Left cardiac atrium (tissue), 4 donors: ENCODE measurements at regions not wholly inside any gene's neighbourhood (a gene's known extent, or its start where the extent isn't known, plus 50 kb on each side); places are given as distances from the start of the nearest gene placed in this dataset.
"Not testable (repeated sequence)": the region's sequence is repeated elsewhere in the genome, so short reads cannot be mapped to it uniquely, and the experiment has no call there.

Source experiments
- ATAC-seq, 2 donors: fragments of 200-7000 bp; cut with Tn5 transposase; one replicate each; pipeline ENCODE4 v1.9.1; 2020; ENCODE audit warnings: mild to moderate bottlenecking in 2 of 2, moderate library complexity in 2 of 2
- DNase-seq: peaks from one replicate; pipeline ENCODE4 v3.0.0-alpha.2; 2020
- intact Hi-C, 2 donors: fragments of 100-400 bp; cut with DNase I; formaldehyde crosslinking; loops; one replicate each; pipeline versions ENCODE4 v1.14.1 to v1.15.1; 2022 to 2023
- donor health status: DM: no; HTN: yes; CAD: no.
- donor health status: DM: no; HTN: yes; CAD: no; lungs with severe emphysema.
- donor health status: DM: yes; HTN: yes; CAD: no.
- donor health status: Dilated cardiomyopathy.

DNA sequence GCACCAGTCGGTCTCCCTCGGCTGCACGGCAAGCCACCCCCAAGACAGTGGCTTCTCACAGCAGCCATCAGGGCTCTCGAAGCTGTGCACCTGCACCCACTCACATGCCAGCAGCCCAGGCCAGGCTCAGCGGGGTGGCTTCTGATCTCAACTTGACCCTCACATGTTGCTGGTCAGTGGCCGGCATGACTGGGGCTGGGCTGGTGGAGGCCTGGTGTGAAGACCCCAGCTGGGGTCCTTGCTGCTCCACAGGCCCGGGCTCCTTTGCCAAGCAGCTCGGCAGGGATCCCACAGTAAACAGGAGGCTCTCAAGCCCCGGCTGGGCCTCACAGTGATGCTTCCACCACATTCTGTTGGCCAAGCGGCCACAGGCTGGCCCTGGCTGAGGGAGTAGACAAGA is 128.2 kb downstream of the BRD1 start:
- DNase-seq = no peak
- no peak for ATAC-seq
- intact Hi-C loops = no loop called here

GRCh38 chr22:49698616-49699015 is 129.1 kb downstream of the BRD1 start:
- intact Hi-C loops, ATAC-seq, DNase-seq: not testable (repeated sequence)

- DNase-seq = no peak
- ATAC-seq = no peak
- intact Hi-C loops = no loop called here
Measured at GRCh38 chr22:49697047-49697446, 130.6 kb downstream of the BRD1 start.

GRCh38 chr22:49694462-49695260 is 133.0 kb downstream of the BRD1 start:
- intact Hi-C loops = no loop called here
- DNase-seq (no peak), ATAC-seq (no peak)

- ATAC-seq (no peak), DNase-seq (no peak)
- intact Hi-C loops = no loop called here
Measured at GRCh38 chr22:49693848-49694247, 133.8 kb downstream of the BRD1 start.

GRCh38 chr22:49693416-49693815 is 134.3 kb downstream of the BRD1 start:
- peak in 1 of 2 donors; percentile 29 for ATAC-seq
- no peak for DNase-seq
- intact Hi-C loops = no loop called here

DNA sequence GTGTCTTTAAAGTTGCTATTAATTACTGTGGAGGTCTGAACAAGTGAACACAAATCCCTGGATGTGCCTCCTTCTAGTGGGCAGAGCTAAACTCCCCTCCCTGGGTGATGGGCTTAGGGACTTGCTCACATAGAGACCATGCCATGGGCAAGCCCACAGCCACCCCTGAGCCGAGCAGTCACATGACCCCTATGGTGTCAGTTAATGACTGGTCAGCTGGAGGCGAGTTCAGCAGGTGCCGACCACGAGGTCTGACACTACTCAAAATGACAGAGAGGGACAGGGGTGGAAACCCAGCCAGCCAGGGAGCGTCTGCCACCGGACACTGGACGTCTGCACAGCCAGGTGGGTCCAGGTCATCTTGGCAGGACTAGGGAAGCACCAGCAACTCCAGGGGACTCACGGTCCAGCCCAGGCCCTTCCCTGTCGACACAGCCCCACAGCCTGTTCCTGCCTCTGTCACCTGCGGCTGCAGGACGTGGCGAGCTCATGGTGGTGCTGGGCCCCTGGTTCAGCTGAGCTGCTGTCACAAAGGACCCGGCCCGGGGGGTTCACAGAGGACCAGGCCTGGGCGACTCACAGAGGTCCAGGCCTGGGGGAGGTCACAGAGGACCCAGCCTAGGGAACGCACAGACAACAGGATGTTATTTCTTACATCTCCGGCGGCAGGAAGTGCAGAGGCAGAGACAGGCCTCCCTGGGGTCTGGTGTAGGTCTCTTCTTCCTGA is 135.0 kb downstream of the BRD1 start:
- DNase-seq (no peak), ATAC-seq (no peak)
- intact Hi-C loops = no loop called here

GRCh38 chr22:49691256-49691655 is 136.4 kb downstream of the BRD1 start:
- no peak for DNase-seq
- ATAC-seq = no peak
- intact Hi-C loops = no loop called here

DNA sequence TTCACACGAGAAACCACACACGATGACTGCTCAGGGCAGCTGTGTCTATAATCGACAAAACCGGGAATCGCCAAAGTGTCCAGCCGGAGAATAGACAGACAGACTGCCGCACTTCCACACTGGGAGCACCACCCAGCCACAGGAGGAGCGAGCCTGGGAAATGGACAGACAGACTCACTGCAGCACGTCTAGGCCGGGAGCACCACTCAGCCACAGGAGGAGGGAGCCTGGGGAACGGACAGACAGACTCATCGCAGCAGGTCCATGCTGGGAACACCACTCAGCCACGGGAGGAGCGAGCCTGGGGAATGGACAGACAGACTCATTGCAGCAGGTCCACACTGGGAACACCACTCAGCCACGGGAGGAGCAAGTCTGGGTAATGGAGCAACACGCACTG is 137.2 kb downstream of the BRD1 start:
- intact Hi-C loops = no loop called here
- DNase-seq = no peak
- peak in 1 of 2 donors; percentile 20 for ATAC-seq

DNA sequence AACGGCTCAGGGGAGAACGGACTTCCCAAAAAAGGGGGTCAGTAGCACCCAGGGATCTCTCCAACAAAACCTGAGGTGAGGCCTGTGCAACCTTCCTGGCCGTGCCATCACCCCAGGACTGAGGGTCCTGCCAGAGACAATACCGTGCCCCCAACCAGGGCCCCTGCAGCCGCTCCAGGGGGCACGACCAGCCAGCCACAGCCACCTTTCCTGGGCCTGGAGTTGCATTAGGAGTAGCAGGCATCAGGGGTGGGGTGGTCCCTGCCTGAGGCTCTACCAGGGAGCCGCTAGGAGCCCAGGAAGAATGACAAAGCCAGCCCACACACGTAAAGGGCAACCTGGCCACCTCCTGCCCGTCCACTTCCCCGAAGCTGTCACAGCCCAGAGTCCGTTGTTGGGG is 137.8 kb downstream of the BRD1 start:
- intact Hi-C loops = no loop called here
- ATAC-seq (no peak), DNase-seq (no peak)

- ATAC-seq = no peak
- DNase-seq = no peak
Measured at GRCh38 chr22:49689255-49689770, 138.4 kb downstream of the BRD1 start.

GRCh38 chr22:49688516-49689254 is 139.0 kb downstream of the BRD1 start:
- ATAC-seq = no peak
- intact Hi-C loops = no loop called here
- no peak for DNase-seq

More at GRCh38 chr22:49689255-49689770, 138.4 kb downstream of the BRD1 start:
- intact Hi-C loops = no loop called here

- ATAC-seq (no peak), DNase-seq (no peak)
- intact Hi-C loops = no loop called here
Measured at GRCh38 chr22:49687786-49688515, 139.7 kb downstream of the BRD1 start.

- no peak for ATAC-seq
- DNase-seq = no peak
- intact Hi-C loops = no loop called here
Measured at GRCh38 chr22:49687333-49687732, 140.3 kb downstream of the BRD1 start.

DNA sequence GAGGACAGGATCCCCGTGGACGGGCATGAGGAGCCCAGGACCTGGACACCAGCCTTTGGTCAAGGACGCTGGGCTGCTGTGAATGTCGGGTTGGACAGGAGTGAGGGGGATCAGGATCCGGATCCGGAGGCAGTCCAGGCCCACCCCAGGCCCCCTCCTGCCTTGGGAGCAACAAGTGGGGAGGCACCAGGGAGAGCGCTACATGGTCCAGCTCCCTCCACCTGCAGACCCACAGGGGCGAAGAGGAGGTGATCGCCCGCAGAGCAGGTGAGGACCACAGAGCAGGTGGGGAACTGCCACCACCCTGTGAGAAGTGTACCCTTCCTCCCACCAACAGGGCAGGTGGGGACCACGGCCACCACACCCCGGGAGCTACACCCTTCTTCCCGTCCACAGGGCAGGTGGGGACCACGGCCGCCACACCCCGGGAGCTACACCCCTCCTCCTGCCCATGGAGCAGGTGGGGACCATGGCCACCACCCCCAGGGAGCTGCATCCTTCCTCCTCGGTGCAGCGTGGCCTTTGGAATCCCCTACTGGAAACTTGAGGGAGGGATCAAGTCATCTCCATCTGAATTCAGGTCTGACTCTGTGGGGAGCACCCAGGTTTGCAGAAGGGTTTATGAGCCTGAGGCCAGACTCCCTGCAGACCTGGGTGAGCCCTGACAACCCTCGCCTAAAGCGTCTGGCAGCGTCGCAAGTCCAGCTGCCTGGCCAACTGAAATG is 141.0 kb downstream of the BRD1 start:
- DNase-seq (no peak), ATAC-seq (no peak)
- intact Hi-C loops = no loop called here

DNA sequence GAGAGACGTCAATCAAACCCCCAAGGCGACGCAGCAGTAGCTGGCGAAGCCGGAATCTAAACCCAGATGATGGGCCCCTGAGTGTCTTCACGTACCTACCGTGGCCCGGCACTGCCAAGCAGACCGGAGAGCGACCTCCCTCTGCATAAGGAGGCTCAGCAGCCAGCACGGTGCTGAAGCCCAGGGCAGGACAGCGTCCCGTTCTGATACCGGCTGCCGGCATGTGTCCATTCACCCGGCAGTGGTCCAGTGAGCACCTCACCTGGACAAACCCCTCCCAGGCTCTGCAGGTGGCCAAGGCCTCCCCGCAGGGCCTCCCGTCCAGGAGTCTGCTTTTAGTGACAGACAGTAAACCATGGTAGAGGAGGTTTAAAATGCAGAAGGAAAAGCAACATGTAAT is 142.0 kb downstream of the BRD1 start:
- DNase-seq = no peak
- no peak for ATAC-seq
- intact Hi-C loops = no loop called here

- intact Hi-C loops = no loop called here
- ATAC-seq = no peak
- DNase-seq = no peak
Measured at GRCh38 chr22:49685116-49685515, 142.6 kb downstream of the BRD1 start.

- intact Hi-C loops = no loop called here
- ATAC-seq (no peak), DNase-seq (no peak)
Measured at GRCh38 chr22:49683032-49683431, 144.6 kb downstream of the BRD1 start.

GRCh38 chr22:49680819-49681218 is 146.9 kb downstream of the BRD1 start:
- DNase-seq, ATAC-seq, intact Hi-C loops: not testable (repeated sequence)
